OCI-LY3 (cell line): ENCODE measurements at regions not wholly inside any gene's neighbourhood (a gene's known extent, or its start where the extent isn't known, plus 50 kb on each side); places are given as distances from the start of the nearest gene placed in this dataset.

Source experiments
- H2AFZ ChIP-seq: fragments of 200-600, 300-600 bp; shearing (Covaris generic); 2 replicates; pipeline ENCODE4 v1.6.0; 2014; ENCODE audit warnings: antibody characterized with exemption, low read depth, low read length
- H3K27ac ChIP-seq: fragments of 200-600, 300-600 bp; sonication (generic); 2 replicates; pipeline ENCODE4 v1.5.1; 2014; ENCODE audit warnings: mild to moderate bottlenecking, low read length, moderate library complexity, mixed read lengths
- H3K27me3 ChIP-seq: fragments of 200-600, 300-600 bp; sonication (generic); 2 replicates; pipeline ENCODE4 v1.6.1; 2014; ENCODE audit warnings: low read depth, low read length, mixed read lengths
- H3K36me3 ChIP-seq: fragments of 200-600, 300-600 bp; sonication (generic); replicated peaks from 2 replicates; pipeline ENCODE3; 2014; ENCODE audit warnings: low read depth, low read length, mixed read lengths
- H3K4me1 ChIP-seq: fragments of 300-600, 200-600 bp; sonication (generic); 2 replicates; pipeline ENCODE4 v1.6.1; 2014; ENCODE audit warnings: low read length, mixed read lengths
- H3K4me2 ChIP-seq: fragments of 200-600, 300-600 bp; sonication (generic); 2 replicates; pipeline ENCODE4 v1.6.1; 2014; ENCODE audit warnings: low read length, mixed read lengths
- H3K4me3 ChIP-seq: fragments of 300-600, 200-600 bp; sonication (generic); 2 replicates; pipeline ENCODE4 v1.5.1; 2014; ENCODE audit warnings: antibody characterized with exemption, mild to moderate bottlenecking, low read length, moderate library complexity
- H3K79me2 ChIP-seq: fragments of 300-600, 200-600 bp; shearing (Covaris generic); 2 replicates; pipeline ENCODE4 v1.6.1; 2014; ENCODE audit warnings: mild to moderate bottlenecking, low read length, mixed read lengths
- H3K9ac ChIP-seq: fragments of 300-600, 200-600 bp; shearing (Covaris generic); 2 replicates; pipeline ENCODE4 v1.6.0; 2014; ENCODE audit warnings: mild to moderate bottlenecking, low read length, moderate library complexity
- H3K9me3 ChIP-seq: fragments of 200-600, 300-600 bp; shearing (Covaris generic); 2 replicates; pipeline ENCODE4 v1.6.1; 2014; ENCODE audit warnings: low read length, mixed read lengths; ENCODE audit not compliant: insufficient read depth
- H4K20me1 ChIP-seq: fragments of 200-600, 300-600 bp; sonication (generic); 2 replicates; pipeline ENCODE4 v1.6.1; 2016; ENCODE audit warnings: low read length, mixed read lengths; ENCODE audit not compliant: insufficient read depth
- CTCF ChIP-seq: fragments of 200-600, 300-600 bp; sonication (generic); IDR thresholded peaks from 2 replicates; pipeline ENCODE4 v1.5.1; 2014; ENCODE audit warnings: antibody characterized with exemption, low read length, low read depth
- EZH2phosphoT487 ChIP-seq: fragments of 200-600 bp; shearing (Covaris generic); IDR thresholded peaks from 2 replicates; pipeline ENCODE4 v1.6.1; 2018; ENCODE audit warnings: antibody characterized with exemption, mixed run types, low read depth

- Histone ChIP-seq H3K36me3 (no peaks in the 10 kb centered on the region), H4K20me1 (no peaks in the 10 kb centered on the region), H3K4me1 (no peaks in the 10 kb centered on the region), H3K4me2 (no peak overlapping the region), H3K27ac (no peak overlapping the region), H2AFZ (no peak overlapping the region), H3K9ac (no peak overlapping the region), H3K4me3 (no peak overlapping the region), H3K27me3 (no peaks in the 10 kb centered on the region), H3K79me2 (no peaks in the 10 kb centered on the region), H3K9me3 (no peaks in the 10 kb centered on the region)
- TF ChIP-seq CTCF, result no peak
- TF ChIP-seq EZH2phosphoT487, result no peak
These were observed 113.9 kb downstream of the CPZ start for GRCh38 chr4:8706216-8707044.

GRCh38 chr4:8705161-8706145 lies 112.9 kb downstream of the CPZ start:
- no peak for TF ChIP-seq CTCF
- no peak for TF ChIP-seq EZH2phosphoT487
- Histone ChIP-seq H2AFZ (no peak overlapping the region), H3K36me3 (no peaks in the 10 kb centered on the region), H3K79me2 (no peaks in the 10 kb centered on the region), H3K9me3 (no peaks in the 10 kb centered on the region), H3K9ac (no peak overlapping the region), H3K4me2 (no peak overlapping the region), H4K20me1 (no peaks in the 10 kb centered on the region), H3K4me3 (no peak overlapping the region), H3K27ac (no peak overlapping the region), H3K27me3 (no peaks in the 10 kb centered on the region), H3K4me1 (no peaks in the 10 kb centered on the region)

- H3K27ac ChIP-seq, result no peak overlapping the region
- no peaks in the 10 kb centered on the region for H3K4me1 ChIP-seq
- no peak overlapping the region for H3K9ac ChIP-seq
- no peaks in the 10 kb centered on the region for H3K9me3 ChIP-seq
- no peaks in the 10 kb centered on the region for H3K79me2 ChIP-seq
- H3K27me3 ChIP-seq, result no peaks in the 10 kb centered on the region
- H3K4me3 ChIP-seq, result no peak overlapping the region
- no peaks in the 10 kb centered on the region for H4K20me1 ChIP-seq
- no peaks in the 10 kb centered on the region for H3K36me3 ChIP-seq
- no peak overlapping the region for H2AFZ ChIP-seq
- H3K4me2 ChIP-seq, result no peak overlapping the region
- TF ChIP-seq EZH2phosphoT487 (no peak), CTCF (no peak)
These were observed 112.1 kb downstream of the CPZ start for GRCh38 chr4:8704632-8705031.

GRCh38 chr4:8703857-8704495 lies 111.4 kb downstream of the CPZ start:
- Histone ChIP-seq H3K79me2 (no peaks in the 10 kb centered on the region), H2AFZ (no peak overlapping the region), H3K27me3 (no peaks in the 10 kb centered on the region), H3K4me1 (no peaks in the 10 kb centered on the region), H3K36me3 (no peaks in the 10 kb centered on the region), H3K4me3 (no peak overlapping the region), H3K4me2 (no peak overlapping the region), H4K20me1 (no peaks in the 10 kb centered on the region), H3K27ac (no peak overlapping the region), H3K9ac (no peak overlapping the region), H3K9me3 (no peaks in the 10 kb centered on the region)
- no peak for TF ChIP-seq EZH2phosphoT487
- TF ChIP-seq CTCF, result no peak
